ENCODE measurements at regions not wholly inside any gene's neighbourhood (a gene's known extent, or its start where the extent isn't known, plus 50 kb on each side); places are given as distances from the start of the nearest gene placed in this dataset.

GRCh38 chr1:68327414-68327813, 95.1 kb upstream of the WLS start:
- no peak for TF ChIP-seq CTCF (conservative IDR thresholded peaks at IDR 0.05; ENCODE audit: low read depth, low read length)
- H3K4me3 ChIP-seq (ENCODE audit: low read length) = no peak overlapping the region
- no peak for DNase-seq (ENCODE audit: low read depth)

GRCh38 chr1:68326481-68326880, 94.2 kb upstream of the WLS start:
- no peak overlapping the region for H3K4me3 ChIP-seq (ENCODE audit: low read length)
- no peak for DNase-seq (ENCODE audit: low read depth)
- TF ChIP-seq CTCF (conservative IDR thresholded peaks at IDR 0.05; ENCODE audit: low read depth, low read length) = no peak

- DNase-seq (ENCODE audit: low read depth) = no peak
- H3K4me3 ChIP-seq (ENCODE audit: low read length) = no peak overlapping the region
- no peak for TF ChIP-seq CTCF (conservative IDR thresholded peaks at IDR 0.05; ENCODE audit: low read depth, low read length)
Observed at GRCh38 chr1:68324316-68324715, 92.0 kb upstream of the WLS start.

GRCh38 chr1:68322837-68323687, 90.7 kb upstream of the WLS start:
- H3K4me3 ChIP-seq (ENCODE audit: low read length) = no peak overlapping the region
- no peak for TF ChIP-seq CTCF (conservative IDR thresholded peaks at IDR 0.05; ENCODE audit: low read depth, low read length)
- no peak for DNase-seq (ENCODE audit: low read depth)

- TF ChIP-seq CTCF (conservative IDR thresholded peaks at IDR 0.05; ENCODE audit: low read depth, low read length) = no peak
- H3K4me3 ChIP-seq (ENCODE audit: low read length) = no peak overlapping the region
- DNase-seq (ENCODE audit: low read depth) = no peak
Observed at GRCh38 chr1:68322096-68322495, 89.8 kb upstream of the WLS start.

GRCh38 chr1:68321084-68321685, 88.9 kb upstream of the WLS start:
- no peak overlapping the region for H3K4me3 ChIP-seq (ENCODE audit: low read length)
- peak; percentile 95 for TF ChIP-seq CTCF (conservative IDR thresholded peaks at IDR 0.05; ENCODE audit: low read depth, low read length)
- peak; percentile 45 for DNase-seq (ENCODE audit: low read depth)

GRCh38 chr1:68320349-68320748, 88.0 kb upstream of the WLS start:
- TF ChIP-seq CTCF (conservative IDR thresholded peaks at IDR 0.05; ENCODE audit: low read depth, low read length) = no peak
- DNase-seq (ENCODE audit: low read depth) = no peak
- H3K4me3 ChIP-seq (ENCODE audit: low read length) = no peak overlapping the region
